NCI-H82 (cell line): ENCODE measurements at regions not wholly inside any gene's neighbourhood (a gene's known extent, or its start where the extent isn't known, plus 50 kb on each side); places are given as distances from the start of the nearest gene placed in this dataset.
"Not testable (repeated sequence)": the region's sequence is repeated elsewhere in the genome, so short reads cannot be mapped to it uniquely, and the experiment has no call there.

Source experiments
- DNase-seq: peaks from one replicate; lab custom pipeline; 2025; lab: John Stamatoyannopoulos, UW

DNA sequence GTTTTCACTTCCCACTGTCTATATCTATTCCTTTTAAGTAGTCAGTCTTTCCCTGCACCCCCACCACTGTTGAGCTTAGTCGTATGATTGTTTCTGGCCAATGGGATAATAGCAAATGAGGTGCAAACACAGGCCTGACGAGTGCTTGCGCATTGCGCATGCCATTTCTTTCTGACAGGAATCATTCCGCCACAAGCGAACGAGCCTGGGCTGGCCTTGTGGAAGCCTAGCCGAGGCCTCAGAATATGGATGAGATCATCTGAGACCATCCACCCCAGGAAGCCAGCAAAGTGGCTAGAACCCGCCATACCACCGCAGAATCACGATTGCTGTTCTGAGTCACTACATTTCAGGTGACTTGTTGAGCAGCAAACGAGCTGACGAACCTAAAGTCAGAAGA is 52.2 kb upstream of the PRL start:
- DNase-seq = no peak

DNA sequence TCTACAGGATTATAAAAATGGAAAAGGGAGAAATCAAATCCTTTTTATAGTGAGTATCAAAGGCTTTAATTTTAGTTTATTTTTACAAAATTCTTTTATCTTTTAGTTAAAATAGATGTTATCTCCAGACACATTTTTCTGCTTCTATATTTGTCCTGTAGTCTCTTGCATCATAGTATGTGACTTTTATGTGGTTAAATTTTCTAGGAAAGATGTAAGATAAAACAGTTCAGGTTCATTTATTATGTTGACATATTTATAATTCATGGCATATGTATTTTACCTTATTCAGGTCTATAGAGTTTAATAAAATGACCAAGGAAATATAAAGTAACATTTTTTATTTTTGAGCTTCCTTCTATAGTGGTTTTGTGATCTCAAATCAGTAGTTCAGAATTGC is 52.7 kb upstream of the PRL start:
- DNase-seq = no peak

DNA sequence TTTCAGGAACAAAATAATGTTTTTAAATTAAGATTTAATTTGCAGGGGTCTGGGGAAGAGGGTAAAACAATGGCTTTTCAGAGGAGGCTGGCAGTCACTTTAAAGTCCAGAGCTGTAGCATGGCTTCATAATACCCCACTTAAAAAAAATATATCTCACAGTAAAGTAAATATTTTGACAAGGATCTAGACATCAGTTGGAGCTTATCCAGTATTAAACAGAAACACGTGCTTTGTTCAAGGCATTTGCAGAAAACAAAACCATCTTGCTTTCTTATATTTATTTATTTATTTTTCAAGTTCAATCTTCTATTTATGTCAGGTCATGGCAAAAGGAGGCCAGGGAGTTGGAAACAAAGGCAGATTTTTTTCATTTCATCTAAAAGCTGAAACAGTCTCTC is 53.3 kb upstream of the PRL start:
- peak; percentile 24 for DNase-seq

DNA sequence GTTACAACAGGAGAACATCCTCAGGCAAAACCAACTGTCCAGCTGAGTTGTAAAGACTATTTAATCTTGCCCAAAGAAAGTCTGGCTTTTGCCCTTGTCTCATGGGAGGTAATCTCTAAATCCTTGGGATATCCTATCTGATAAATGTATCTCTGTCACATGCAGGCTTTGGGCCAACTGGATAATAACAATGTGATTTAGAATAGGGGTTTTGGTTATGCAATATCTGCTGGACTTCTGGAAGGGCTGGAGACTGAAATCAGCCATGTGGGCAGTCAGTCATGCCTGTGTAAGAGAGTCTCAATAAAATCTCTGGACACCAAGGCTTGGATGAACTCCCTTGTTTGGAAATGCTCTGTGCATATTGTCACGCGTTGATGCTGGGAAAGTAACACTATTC is 56.3 kb upstream of the PRL start:
- DNase-seq = peak; percentile 20

DNA sequence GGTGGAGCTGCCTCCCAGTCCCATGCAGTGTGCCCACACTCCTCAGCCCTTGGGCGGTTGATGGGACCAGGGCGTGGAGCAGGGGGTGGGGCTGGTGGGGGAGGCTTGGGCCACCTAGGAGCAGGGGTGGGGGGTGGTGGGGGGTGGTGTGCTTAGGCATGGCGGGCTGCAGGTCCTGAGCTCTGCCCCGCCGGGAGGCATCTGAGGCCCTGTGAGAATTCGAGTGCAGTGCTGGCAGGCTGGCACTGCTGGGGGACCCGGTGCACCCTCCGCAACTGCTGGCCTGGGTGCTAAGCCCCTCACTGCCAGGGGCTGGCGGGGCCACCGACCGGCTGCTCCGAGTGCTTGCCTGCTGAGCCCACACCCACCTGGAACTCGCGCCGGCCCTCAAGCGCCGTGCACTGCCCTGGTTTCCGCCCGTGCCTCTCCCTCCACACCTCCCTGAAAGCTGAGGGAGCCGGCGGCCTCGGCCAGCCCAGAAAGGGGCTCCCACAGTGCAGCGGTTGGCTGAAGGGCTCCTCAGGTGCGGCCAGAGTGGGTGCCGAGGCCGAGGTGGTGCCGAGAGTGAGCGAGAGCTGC is 59.6 kb upstream of the PRL start:
- no peak for DNase-seq

DNA sequence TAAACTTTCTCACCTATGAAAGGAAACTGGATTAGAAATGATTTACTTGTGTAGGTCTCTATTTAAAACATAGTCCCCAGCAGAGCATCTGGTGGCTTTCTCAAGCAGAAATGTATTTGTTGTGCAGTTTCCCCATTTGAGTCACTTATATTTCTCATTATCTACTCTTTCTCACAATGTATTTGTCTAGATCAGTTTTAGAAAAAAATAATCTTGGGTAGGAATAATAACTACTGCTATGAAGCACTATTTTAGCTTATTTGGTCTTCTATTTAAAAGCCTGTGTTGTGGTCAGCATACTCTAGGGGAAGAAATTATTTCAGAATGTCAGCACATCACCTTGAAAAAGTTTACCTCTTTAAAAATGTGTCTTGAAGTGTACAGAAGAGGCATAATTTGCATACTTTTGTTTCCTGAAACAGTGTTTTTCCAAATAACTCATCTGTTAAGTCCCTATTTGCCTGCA is 60.9 kb upstream of the PRL start:
- no peak for DNase-seq

DNA sequence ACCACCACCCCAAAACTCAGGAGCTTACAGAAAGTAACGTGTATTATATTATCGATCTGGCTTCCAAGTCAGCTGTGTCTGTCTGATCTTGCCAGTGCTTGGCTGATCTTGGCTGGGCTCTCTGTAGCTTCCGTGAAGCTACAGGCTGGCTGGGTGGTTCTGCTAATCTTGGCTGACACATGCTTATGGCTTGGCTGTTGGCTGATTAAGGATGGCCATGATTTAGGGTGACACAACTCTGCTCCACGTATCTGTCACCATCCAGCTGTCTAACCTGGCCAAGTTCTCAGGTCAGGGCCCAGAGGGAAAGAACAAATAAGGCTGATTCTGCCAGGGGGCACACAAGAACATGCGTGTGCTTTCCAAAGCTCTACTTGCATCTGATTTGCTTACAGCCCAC is 64.7 kb upstream of the PRL start:
- no peak for DNase-seq

DNA sequence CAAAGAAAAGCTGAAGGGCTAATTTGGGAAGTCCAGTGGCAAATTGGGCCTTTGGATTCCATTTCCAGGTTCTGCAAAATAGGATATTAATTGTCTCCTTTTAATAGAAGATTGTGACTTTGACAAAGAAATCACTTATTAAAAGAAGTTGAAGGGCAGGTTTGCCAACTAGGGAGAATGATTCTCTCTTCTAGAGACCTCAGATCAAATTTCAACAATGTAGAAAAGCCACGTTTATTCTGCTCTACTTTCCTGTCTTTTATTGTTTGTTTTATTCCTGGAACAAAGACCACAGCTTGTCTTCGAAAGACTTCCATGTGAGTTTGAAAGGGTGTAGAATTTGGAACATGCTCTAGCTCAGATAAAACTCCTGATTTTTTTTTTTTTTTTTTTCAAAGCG is 65.5 kb upstream of the PRL start:
- DNase-seq = no peak

DNA sequence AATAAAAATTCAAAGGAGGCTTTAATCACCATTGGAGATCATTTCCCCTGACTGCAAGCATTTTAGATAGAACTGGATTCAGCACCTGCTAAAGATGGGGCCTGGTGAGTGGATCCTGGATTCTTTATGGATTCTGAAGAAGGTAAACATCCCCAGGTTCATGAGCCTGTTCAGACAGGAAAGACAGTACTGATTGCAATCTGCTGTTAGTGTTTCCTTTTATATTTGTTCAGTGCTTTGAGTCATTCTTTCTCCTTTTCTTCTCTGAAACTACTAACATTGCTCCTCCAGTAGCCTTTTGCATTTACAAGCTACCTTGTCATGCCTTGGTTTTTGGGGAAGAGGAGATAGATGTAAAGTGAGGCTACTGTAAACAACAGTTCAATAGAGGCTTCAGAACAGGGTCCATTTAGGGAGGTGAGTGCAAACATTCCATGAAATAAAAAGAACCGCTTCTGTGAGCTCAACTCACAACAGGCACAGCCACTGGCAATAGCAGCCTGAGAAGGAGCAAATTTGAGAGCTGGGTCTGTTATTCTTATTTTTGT is 66.4 kb upstream of the PRL start:
- no peak for DNase-seq

DNA sequence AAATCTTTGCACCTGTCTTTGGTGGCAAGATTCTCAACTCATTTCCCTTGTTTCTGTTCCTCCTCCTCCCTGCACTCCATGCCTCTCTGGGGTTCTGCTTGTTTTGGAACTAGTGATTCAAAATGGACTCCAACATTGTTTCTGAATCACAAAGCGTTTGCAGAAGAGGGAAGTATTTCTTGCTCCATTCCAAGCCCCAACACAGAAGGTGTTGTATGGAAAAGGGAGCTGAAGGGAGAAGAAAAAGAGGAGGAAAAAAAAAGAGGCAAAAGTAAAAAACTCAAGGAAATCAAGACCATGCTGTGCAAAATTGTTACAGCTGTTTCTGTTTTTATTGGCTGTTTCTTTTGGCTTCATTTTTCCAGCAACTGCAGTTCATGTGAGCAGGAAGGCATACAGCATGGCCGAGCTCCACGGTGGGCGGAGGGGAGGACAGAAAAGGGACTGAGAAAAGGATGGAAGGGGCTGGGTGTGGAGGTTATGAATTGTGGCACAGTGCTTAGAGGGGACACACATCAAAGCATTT is 66.9 kb upstream of the PRL start:
- DNase-seq = no peak

DNA sequence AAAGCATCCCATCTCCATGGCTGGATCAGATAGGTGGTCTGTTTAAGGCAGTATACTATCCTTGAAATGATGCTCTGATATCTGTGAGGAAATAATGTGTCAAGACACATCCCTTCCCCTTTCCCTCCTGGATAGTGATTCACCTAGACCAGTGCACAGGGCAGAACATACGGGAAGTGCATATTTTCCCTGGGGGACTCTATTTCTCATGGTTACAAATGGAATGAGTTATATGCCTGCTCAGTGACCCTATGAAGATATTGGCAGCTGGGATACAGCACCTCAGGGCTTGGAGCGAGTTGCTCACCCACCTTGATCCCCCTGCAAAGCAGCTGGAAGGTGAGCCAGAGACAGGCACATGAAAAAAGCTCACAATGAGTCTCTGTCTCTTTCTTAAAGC is 67.5 kb upstream of the PRL start:
- no peak for DNase-seq

DNA sequence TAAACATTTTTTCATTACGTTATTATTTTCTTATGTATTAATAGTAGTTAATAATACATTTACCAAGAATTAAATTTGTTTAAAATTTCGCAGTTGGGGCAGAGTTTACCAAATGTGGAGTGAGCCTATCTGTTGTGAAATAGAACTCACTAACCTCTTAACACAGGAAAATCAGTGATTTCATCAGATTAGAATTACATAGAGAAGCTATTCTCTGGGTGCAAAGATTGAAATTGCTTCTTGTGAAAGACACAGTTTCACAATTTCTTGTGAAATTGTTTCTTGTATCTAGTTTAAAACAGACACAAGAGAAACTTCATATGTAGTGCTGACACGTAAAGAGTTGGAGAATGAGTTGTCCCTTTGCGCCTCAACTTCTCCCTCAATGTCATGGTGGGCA is 69.4 kb upstream of the PRL start:
- DNase-seq = no peak

DNA sequence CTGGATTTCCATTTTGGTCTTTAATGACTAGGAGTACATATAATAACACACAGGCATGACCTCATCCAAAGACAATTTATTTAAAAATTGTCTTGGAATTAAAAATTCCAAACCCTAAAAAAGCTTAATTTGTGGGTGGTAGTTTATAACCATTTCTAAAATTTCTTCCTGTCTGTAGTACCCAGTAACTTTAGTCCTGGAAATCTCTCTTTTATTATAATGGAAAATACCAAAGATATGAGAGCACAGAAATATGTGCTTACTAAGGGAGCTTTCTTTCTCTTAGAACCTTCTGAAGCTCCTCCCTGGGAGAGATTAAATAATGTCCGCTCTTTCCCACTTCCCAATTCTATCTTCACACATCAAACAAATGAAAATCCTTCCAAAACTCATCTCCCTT is 70.5 kb upstream of the PRL start:
- no peak for DNase-seq

DNA sequence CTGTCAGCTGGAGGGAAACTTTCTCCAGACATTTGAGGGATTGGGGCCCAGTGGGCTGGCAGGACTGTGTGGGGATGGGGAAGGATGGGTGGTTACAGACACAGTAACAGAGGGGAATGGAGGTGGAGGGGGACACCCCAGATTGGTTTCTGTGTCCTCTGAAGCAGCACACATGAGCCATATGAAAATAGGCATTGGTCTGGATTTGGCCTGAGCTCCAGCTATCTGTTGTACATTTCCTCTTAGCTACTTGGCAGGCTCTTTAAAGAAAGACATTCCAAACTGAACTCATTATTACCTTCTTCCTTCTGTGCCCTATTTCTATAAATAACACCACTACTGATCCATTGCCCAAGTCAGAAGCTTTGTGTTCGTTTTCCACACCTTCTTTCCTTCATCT is 72.0 kb upstream of the PRL start:
- no peak for DNase-seq

DNA sequence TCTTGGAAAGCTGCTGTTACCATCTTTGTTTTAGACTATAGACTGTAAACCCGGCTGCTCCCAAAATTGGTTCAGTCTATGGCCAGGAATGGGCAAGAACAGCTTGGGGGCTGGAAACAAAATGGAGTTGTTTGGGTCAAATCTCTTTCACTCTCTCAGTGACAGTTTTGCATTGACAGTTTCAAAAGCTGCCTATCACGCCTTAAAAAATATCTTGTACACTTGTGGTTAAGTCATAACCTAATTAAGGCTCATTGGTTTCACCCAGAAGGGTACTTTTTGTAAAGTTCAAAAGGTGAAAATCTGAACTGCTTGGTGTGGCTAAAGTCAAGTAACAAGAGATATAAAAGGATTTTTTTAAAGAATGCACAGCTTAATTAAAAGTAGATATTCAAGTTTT is 76.1 kb upstream of the PRL start:
- no peak for DNase-seq

DNA sequence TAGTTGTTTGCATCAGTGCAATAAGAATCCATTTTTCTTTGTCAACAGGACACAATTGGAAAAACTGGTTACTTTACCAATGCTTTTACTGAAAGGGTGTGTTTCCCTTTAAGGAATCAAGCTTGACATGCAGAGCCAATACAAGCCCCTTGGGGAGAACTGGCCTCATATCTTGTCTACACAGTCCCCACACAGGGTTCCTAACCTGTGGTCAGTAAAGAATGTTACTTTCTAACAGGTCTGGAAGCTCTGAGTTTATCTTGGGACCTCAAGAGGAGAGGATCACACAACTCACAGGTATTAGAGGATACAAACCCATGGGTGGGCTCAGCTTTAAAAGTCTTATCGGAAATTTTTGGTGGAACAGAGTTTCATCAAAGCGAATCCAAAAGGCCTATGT is 78.1 kb upstream of the PRL start:
- not testable (repeated sequence) for DNase-seq

DNA sequence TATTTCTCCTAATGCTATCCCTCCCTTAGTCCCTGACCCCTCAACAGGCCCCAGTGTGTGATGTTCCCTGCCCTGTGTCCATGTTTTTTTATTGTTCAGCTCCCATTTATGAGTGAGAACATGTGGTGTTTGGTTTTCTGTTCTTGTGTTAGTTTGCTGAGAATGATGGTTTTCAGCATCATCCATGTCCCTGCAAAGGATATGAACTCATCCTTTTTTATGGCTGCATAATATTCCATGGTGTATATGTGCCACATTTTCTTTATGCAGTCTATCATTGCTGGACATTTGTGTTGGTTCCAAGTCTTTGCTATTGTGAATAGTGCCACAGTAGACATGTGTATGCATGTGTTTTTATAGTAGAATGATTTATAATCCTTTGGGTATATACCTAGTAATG is 79.5 kb upstream of the PRL start:
- not testable (repeated sequence) for DNase-seq

DNA sequence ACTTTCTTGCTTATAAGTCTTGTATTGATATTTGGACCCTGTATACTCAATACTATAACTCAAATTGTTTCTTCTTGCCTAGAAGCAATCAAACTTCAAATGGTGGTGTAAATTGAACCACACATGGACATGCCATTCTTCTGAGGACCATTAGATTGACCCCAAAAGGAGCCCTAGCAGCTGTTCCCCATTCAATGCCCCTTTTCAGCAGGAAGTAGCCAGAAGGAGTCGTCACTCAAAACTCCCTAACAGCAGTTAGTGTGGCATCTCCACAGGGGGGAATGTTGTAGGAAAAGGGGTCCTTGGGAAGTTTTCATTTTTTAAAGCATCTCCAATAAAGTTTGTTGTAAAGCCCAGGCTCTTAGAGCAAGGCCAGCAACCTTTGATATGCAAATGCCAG is 81.7 kb upstream of the PRL start:
- DNase-seq = not testable (repeated sequence)

DNA sequence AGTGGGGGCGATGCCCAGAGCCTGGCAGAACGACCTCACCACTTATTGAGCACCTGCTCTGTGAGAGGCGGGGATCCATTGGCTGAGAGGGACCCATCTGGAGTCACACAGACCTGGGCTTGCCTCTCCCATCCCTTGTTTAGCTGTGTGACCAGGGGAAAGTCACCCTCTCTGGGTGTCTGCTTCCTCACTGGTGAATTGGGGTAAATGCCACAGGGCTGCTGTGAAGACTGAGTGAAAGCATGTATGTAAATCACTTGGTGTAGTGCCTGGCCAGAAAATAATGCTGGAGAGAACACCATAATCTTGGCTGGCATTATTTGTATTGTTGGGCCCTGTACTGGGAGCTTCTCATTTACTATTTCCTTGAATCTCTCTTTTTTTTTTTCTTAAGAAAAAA is 83.4 kb upstream of the PRL start:
- no peak for DNase-seq

DNA sequence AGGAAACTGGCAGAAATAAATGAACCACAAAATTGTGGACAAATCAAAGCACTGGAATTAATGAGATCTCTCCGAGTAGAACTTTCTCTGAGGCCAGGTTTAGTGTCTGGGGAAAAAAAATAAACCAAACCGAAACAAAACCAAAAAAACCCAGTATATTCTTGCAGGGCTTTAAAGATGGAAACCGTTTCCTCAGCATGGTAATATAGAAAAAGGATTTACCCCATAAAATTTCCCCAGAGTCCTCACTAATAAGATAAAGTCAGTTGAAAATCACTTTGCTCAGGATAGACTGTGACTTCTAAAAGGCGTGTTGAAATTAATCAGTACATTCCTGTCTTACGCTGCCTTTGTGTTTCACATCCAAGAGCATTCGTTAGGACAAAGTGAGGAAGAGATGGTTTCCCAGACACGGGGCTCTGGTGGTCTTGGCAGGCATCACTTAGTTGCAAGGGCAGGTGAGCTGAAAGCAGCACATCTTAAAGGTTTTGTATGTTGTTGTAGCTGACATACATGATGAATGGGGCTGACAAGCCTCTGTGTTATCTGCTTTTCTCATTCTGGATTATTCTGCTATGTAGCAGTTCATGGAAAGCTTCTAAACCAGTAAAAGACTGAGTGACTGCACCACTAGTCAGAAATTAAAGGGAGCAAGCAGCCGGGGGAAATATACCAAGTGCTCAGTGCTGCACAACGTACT is 85.2 kb upstream of the PRL start:
- peak; percentile 19 for DNase-seq

DNA sequence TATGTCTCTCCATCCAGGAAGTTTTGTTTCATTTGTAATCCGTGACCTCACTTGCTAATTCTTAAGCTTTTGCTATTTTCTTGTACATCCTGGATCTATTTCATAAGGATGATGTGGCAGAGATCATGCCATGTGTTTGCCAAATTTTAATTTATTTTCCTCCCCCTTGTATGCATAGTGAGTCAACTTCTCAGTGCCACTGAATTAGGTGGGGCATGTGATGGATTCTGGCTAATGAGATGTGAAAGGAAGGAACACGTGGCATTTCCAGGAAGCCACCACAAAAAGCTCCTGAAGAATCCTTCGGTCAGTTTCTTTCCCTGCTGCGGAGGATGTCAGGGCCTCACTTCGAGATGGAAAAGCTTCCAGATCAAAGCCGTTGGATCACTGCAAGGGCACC is 86.2 kb upstream of the PRL start:
- no peak for DNase-seq

DNA sequence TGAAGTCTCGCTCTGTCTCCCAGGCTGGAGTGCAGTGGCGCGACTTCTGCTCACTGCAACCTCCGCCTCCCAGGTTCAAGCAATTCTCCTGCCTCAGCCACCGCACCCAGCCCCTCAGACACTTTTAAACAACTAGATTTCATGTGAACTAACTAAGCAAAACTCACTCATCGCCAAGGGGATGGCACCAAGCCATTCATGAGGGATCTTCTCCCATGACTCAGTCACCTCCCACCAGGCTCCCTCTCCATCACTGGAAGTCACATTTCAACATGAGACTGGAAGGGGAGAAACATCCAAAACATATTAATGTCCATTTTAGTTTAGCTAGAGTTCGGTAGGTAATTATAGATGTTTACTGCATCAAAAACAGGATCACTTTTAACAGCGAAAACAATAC is 95.9 kb upstream of the PRL start:
- DNase-seq = no peak

DNA sequence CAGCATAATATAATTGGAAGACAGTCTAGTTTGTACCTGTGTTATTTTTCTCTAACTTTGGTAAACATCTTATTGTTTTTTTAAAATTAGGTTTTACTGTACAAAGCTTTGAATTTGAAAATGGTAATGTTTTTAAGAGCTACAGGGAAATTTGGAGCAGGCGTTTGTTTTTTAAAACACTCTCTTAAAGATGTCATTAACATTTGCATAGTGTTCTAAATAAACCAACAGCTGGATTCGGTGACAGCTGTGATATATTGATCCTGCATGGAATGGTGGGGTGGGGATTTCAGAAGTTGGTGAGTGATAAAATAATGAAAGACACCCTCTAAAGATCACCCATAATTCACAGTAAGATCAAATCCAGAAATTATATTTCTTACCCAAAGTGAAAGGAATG is 97.9 kb upstream of the PRL start:
- DNase-seq = no peak

DNA sequence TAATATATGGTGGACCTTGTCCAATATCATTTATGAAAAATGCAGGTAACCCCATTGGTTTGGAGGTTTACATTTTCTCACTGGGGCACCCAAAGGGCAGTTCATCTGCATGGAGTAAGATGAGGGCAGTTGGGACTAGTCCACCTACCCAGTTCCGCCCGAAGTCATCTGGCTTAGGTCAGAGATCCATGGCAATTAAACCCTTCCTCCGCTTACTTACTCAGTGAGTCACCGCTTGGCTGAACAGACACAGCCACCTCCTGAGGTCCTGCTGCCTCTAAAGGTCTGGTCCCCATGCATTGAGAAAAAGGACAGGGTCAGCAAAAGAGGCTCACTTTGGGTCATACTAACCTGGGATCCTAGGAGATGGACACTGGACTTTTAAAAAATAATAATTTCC is 102.9 kb upstream of the PRL start:
- no peak for DNase-seq
